ENCODE measurements at regions not wholly inside any gene's neighbourhood (a gene's known extent, or its start where the extent isn't known, plus 50 kb on each side); places are given as distances from the start of the nearest gene placed in this dataset.
"Not testable (repeated sequence)": the region's sequence is repeated elsewhere in the genome, so short reads cannot be mapped to it uniquely, and the experiment has no call there.

DNA sequence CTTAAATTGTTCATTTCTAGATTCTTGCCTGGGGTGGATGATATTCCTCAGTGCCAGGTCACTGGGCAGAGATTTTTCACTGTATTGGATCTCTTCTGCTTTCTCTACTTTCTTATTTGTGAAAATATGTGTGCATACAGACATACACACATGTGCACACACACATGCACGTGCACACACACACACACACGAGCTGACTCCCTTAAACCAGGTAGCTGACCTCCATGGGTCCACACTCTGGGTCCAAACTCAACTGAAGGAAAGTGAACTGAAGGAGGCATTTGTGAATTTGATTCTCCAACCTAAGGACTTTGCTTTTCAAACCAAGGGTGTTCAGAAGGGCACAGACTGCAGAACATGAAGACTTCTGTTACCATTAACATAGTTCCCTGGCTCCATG is 113.8 kb downstream of the POTEB start:
- not testable (repeated sequence) for H3K79me2 ChIP-seq (ENCODE audit: insufficient read depth, low read length); H2BK5ac ChIP-seq (ENCODE audit: insufficient read length, low read length); H3K27ac Mint-ChIP-seq; H3K27me3 ChIP-seq (ENCODE audit: insufficient read depth, low read length); H3K14ac ChIP-seq (ENCODE audit: insufficient read depth, low read length); H3K23me2 ChIP-seq (ENCODE audit: insufficient read length, low read depth, low read length, poor library complexity, severe bottlenecking); H2BK120ac ChIP-seq (ENCODE audit: low read depth, low read length, poor library complexity, severe bottlenecking); H3K27ac ChIP-seq (ENCODE audit: insufficient read length, low read depth, low read length); H3K23ac ChIP-seq (ENCODE audit: insufficient read length, low read depth, low read length); H3K79me1 ChIP-seq (ENCODE audit: insufficient read depth, low read depth, low read length, poor library complexity, severe bottlenecking); H2BK15ac ChIP-seq (ENCODE audit: low read depth, low read length); H3K4me2 ChIP-seq (ENCODE audit: insufficient read depth, insufficient read length, low read length); H2BK20ac ChIP-seq (ENCODE audit: low read depth, low read length, poor library complexity, severe bottlenecking); DNase-seq; H3K4me3 Mint-ChIP-seq; H3K4me1 ChIP-seq (ENCODE audit: insufficient read depth, low read length); H3K9ac ChIP-seq (ENCODE audit: extremely low read depth, insufficient read length, low read length); H3K27me3 Mint-ChIP-seq (ENCODE audit: low read depth); H3K9me3 ChIP-seq (ENCODE audit: control insufficient read depth, low read depth, low read length); H3K36me3 Mint-ChIP-seq (ENCODE audit: insufficient read depth in 1 of 3, low read depth in 3 of 3); H2AK5ac ChIP-seq (ENCODE audit: insufficient read length, low read length); H3K56ac ChIP-seq (ENCODE audit: insufficient read length, low read depth, low read length); H3K18ac ChIP-seq (ENCODE audit: insufficient read length, low read depth, low read length); H2BK12ac ChIP-seq (ENCODE audit: insufficient read length, low read depth, low read length); H3T11ph ChIP-seq (ENCODE audit: low read length); H4K91ac ChIP-seq (ENCODE audit: insufficient read length, low read depth, low read length); H3K4ac ChIP-seq (ENCODE audit: low read depth, low read length); H2AFZ ChIP-seq (ENCODE audit: low read length); H4K8ac ChIP-seq (replicated peaks; ENCODE audit: insufficient read length, low read depth, low read length); H3K4me1 Mint-ChIP-seq; H4K20me1 ChIP-seq (ENCODE audit: control insufficient read depth, insufficient read depth, insufficient read length); H4K5ac ChIP-seq (ENCODE audit: insufficient read length, low read depth, low read length)
- WGBS (ENCODE audit: extremely low coverage, insufficient read length, low lambda C conversion rate): no CpG with 5 or more reads among the region's 2 CpGs
- H3K9me3 Mint-ChIP-seq: peaks cover 12 to 14% of the 10 kb centered on the region in 2 experiments

DNA sequence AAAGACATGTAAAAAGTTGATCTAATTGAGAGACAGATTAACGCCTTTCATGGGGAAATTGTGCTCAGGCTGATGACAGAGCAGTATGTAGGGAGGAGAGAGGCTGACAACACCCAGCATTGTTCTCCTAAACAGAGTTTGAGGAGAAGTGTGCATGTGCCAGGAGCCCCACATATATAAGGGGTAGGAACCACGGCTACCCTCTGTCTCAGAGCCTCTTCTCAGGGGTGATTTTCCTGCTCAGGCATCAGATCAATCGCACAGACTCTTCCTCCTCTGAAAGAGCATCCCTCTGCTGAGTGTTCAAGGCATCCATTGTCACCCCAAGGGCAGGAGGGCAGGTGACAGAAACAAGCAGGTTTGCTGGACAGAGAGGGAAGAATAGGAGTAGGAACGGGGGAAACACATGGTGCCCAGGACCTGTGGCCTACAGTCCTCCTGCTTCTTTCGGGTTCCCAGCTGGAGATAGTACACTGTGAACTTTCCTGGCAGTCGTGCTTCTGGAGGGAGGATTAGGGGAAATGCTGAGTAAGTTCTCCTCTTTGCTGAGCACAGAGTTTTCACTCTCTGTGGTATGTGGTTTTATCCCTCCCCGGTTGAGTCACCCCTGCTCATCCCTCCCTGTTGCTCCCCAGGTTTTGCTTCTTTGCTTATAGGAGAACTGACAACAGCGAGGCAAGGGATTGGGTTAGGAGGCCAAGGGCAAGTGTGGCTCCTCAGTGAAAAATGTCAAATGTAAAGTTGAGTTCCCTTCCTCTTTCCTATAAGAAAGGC is 117.1 kb downstream of the POTEB start:
- peaks cover 16 to 18% of the 10 kb centered on the region in 2 experiments for H3K9me3 Mint-ChIP-seq
- H3K79me1 ChIP-seq (ENCODE audit: insufficient read depth, low read depth, low read length, poor library complexity, severe bottlenecking); H3K27ac ChIP-seq (ENCODE audit: insufficient read length, low read depth, low read length); H3K4ac ChIP-seq (ENCODE audit: low read depth, low read length); H2BK12ac ChIP-seq (ENCODE audit: insufficient read length, low read depth, low read length); H2BK120ac ChIP-seq (ENCODE audit: low read depth, low read length, poor library complexity, severe bottlenecking); H2BK20ac ChIP-seq (ENCODE audit: low read depth, low read length, poor library complexity, severe bottlenecking); H3K18ac ChIP-seq (ENCODE audit: insufficient read length, low read depth, low read length); H3K27me3 ChIP-seq (ENCODE audit: insufficient read depth, low read length); H3K4me2 ChIP-seq (ENCODE audit: insufficient read depth, insufficient read length, low read length); H2AFZ ChIP-seq (ENCODE audit: low read length); H3K79me2 ChIP-seq (ENCODE audit: insufficient read depth, low read length); H3K4me3 Mint-ChIP-seq; H3T11ph ChIP-seq (ENCODE audit: low read length); H3K9ac ChIP-seq (ENCODE audit: extremely low read depth, insufficient read length, low read length); H3K9me3 ChIP-seq (ENCODE audit: control insufficient read depth, low read depth, low read length); H4K8ac ChIP-seq (replicated peaks; ENCODE audit: insufficient read length, low read depth, low read length); H3K27me3 Mint-ChIP-seq (ENCODE audit: low read depth); H2BK15ac ChIP-seq (ENCODE audit: low read depth, low read length); H3K27ac Mint-ChIP-seq; H3K4me1 Mint-ChIP-seq; H3K23ac ChIP-seq (ENCODE audit: insufficient read length, low read depth, low read length); H2BK5ac ChIP-seq (ENCODE audit: insufficient read length, low read length); H3K23me2 ChIP-seq (ENCODE audit: insufficient read length, low read depth, low read length, poor library complexity, severe bottlenecking); H3K14ac ChIP-seq (ENCODE audit: insufficient read depth, low read length); H4K91ac ChIP-seq (ENCODE audit: insufficient read length, low read depth, low read length); H4K5ac ChIP-seq (ENCODE audit: insufficient read length, low read depth, low read length); H3K4me1 ChIP-seq (ENCODE audit: insufficient read depth, low read length); H4K20me1 ChIP-seq (ENCODE audit: control insufficient read depth, insufficient read depth, insufficient read length); H2AK5ac ChIP-seq (ENCODE audit: insufficient read length, low read length); H3K36me3 Mint-ChIP-seq (ENCODE audit: insufficient read depth in 1 of 3, low read depth in 3 of 3); H3K56ac ChIP-seq (ENCODE audit: insufficient read length, low read depth, low read length): not testable (repeated sequence)
- DNase-seq: peak; percentile 2
- no CpG with 5 or more reads among the region's 8 CpGs for whole genome bisulfite sequencing (ENCODE audit: extremely low coverage, insufficient read length, low lambda C conversion rate)

Measured in H9 (cell line).